ENCODE measurements at regions not wholly inside any gene's neighbourhood (a gene's known extent, or its start where the extent isn't known, plus 50 kb on each side); places are given as distances from the start of the nearest gene placed in this dataset.

DNA sequence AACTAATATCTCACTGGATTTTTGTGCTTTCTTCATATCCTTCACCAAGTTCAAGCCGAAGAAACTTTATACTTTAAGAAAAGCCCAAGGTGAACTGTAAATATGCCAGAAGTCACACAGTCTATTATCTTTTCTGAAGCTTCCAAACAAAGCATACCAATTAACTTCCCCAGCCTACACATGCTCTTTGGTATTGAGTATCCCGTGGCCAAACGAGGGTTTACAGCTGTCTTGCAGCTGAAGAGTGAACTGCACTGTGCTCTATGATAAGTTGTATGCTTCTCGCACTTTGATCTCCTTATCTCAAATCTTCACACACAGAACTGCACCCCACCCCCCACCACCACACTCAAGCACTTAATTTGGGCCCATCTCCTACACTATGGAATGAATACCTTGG lies 215.6 kb upstream of the VEPH1 start:
- no peak for DNase-seq (ENCODE audit: low read depth)

DNA sequence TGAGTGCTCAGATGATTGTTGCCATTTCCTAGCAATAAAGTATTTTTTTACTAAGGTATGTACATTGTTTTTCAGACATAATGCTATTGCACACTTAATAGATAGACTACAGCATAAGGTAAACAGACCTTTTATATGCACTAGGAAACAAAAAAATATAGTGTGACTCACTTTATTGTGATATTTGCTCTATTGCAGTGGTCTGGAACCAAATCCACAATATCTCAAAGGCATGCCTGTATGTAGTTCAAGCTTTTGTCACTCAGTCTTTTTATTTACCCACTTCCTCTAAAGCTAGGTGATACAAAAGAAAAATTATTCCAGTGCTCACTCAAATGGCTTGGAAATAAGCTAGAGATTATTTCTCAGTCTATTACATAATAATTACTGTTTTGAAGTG lies 209.9 kb upstream of the VEPH1 start:
- DNase-seq (ENCODE audit: low read depth), result no peak

DNA sequence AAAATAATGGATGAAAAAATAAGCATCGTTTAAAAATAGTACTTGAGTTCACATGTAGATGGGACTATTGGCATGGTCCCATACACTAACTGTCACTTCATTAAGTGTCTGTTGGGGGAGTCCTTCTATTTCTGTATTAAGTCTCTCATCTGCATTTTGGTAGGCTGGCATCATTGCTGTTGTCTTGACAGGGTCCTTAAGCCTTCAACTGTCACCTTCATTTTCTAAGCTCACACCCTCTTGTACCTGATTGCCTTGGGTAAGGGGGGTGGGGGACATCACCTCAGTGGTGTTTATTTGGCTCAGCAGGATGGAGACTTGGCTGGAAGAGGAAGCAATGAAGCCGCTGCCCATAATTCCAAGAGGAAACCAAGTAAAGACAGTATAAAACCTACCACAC lies 202.0 kb upstream of the VEPH1 start:
- DNase-seq (ENCODE audit: low read depth), result no peak

DNA sequence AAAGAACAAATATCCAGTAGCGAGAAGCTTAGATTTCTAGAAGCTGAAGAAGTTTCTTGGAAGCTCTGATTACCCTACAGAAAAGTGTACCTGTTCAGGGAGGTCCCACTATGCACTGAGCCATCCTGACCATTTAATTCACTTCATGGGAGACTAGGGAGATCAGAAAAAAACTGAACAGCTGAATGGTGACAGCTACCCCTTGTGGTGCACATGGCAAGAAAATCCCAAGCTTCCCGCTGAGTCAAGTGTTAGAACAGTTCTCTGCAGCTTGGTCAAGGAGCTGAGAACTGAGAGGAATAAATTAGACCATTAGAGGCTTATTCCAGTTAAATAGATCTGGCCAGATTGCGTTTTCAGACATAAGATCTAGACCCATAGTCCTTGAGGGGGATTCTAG lies 197.2 kb upstream of the VEPH1 start:
- no peak for DNase-seq (ENCODE audit: low read depth)

DNA sequence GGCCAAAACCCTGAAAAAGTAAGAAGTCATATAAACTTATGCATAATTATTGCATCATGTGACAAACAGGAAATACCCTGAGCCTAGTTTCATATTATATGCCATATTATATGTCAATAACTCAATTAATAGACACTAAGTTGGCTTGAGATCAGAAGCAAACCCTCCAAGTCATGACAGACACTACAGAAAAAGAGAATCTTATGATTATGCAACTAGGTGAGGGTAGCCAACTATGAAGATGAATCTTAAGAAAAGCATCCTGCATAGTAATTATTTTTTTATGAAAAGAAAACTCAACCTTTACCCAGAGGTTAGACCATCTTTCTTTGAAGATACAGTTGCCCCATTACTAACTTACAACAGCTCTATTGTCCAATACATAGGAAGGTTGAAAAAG lies 192.4 kb upstream of the VEPH1 start:
- DNase-seq (ENCODE audit: low read depth), result no peak

DNA sequence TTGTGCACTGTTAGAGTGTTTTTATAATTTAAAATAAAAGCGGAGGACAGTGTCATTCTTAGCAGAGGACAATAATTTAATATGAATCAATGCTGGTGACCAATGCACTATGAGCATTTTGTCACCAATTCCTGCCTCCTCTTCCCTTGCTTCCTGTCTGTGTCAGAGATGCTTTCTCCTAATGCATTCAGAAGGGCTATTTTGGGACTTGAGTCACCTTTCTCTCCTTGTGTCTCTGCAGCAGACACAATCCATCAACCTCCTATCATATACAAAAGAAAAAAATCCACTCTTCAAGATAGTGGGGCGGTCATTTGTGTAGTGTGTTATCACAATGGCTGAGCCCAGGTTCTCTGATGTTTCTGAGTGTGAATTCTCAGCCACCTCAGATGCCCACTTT lies 191.9 kb upstream of the VEPH1 start:
- DNase-seq (ENCODE audit: low read depth), result no peak

DNA sequence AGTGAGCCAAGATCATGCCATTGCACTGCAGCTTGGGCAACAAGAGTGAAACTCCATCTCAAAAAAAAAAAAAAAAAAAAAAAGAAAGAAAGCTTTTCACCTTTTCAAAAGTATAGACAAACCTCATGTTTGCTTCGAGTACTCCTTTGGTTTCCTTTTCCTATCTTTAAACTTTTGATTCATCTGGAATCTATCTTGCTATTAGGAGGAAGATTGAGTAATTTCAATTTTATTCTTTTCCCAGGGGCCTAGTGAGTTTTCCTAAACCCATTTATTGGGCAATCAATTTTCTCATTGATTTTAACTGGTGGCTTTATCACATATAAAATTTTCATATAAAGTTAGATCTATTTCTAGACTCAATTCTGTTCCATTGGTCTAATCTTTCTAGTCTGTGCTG lies 190.5 kb upstream of the VEPH1 start:
- no peak for DNase-seq (ENCODE audit: low read depth)

DNA sequence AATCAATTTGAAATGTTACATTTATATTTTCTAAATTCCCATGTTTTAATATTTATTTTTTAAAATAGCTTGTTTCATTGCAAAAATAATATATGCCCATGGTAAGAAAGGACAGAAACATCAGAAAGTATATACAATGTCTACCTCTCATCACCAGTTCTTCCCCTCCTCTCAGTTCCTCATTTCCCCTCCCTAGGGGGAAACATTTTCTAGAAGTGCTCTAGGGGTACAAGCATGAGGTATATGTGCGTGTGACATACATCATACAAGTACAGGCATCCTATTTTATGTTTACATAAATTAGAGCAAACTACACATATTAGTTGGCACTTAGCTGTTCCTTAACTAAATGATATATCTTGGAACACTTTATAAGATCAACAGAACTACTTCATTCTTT lies 189.3 kb upstream of the VEPH1 start:
- no peak for DNase-seq (ENCODE audit: low read depth)

DNA sequence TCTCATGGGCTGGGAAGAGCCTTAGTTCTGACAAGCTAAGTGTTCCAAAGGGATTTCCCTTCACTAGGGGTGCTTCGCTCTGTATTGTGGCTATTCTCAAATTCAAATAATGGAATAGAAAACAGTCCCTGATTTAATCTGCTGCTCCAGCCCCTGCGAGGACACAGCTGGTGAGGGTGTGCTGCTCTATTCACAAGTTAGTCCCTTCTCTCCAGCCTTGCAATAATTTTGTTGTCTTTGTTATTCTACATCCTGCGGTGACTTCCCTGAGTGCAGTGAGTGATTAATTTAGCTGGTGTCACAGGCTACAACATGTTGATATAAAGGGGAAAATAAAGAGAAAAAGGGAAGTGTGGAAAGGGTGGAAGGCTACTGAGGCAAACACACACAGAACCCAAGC lies 180.5 kb upstream of the VEPH1 start:
- no peak for DNase-seq (ENCODE audit: low read depth)

DNA sequence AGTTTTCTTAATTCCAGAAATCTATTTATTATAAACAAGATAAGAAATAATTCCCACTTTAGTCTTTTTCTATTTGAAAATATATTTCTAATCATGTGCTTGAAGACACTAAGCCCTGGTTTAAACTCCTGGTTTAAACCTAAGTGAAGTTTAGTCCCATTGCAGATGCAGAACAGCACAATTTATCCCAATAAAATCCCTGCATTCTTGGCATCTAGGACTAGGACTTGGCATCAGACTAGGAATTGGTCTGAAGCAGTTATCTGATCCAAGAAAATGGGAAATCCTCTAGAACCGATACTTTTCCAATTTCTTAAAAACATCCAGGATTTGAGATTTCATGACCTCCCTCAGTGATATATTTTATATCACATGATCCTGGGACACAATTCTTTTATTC lies 168.8 kb upstream of the VEPH1 start:
- no peak for DNase-seq (ENCODE audit: low read depth)

DNA sequence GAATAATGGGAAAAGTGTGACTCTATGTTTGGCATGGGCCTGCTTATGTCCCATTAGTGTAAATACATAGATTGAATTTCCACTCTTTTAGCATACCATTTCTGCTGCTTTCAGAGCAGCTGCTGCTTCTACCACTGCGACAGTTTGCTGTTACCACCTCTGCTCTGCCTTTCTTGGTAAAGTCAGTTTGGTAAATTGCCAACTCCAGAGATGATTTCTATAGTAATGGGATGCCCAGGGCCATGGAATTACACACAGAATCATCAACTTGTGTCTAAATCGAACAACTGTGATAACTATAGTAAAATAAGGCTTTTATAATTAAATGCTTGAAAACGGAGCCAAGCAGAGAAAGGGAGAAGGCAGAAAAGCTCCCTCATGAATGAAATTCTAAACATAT lies 168.4 kb upstream of the VEPH1 start:
- no peak for DNase-seq (ENCODE audit: low read depth)

DNA sequence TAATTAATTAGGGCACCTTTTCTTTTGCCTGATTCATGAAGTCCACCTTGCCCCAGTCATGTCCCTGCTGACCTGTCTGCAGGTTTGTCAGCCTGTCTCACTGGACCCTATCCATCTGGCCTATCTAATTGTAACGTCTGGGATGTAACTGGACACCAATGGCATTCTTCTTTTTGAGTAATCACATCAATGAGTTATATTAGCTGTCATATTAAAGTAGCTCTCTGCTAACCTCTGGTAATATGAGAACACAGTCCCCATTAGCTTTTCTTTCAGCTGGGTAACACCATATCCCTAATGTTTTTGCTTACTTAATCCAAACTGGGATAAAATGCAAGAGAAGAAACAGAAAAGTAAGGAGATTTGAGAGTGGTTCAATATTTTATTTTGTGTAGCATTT lies 166.2 kb upstream of the VEPH1 start:
- no peak for DNase-seq (ENCODE audit: low read depth)

DNA sequence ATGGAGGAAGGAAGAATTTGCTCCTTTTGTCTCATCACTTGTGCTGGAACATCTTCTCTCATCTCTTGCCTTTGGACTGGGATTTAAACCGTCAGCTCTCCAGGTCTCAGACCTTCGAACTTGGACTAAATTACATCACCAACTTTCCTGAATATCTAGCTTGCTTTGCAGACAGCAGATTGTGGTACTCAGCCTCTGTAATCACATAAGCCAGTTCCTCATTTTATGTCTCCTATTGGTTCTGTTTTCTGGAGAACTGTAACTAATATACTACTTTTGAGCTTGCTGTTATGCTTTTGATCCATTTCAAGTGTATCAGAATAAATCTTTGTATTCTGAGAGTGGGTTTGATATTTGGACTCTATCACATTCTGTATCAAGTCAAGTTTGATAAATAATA lies 164.3 kb upstream of the VEPH1 start:
- DNase-seq (ENCODE audit: low read depth), result no peak

DNA sequence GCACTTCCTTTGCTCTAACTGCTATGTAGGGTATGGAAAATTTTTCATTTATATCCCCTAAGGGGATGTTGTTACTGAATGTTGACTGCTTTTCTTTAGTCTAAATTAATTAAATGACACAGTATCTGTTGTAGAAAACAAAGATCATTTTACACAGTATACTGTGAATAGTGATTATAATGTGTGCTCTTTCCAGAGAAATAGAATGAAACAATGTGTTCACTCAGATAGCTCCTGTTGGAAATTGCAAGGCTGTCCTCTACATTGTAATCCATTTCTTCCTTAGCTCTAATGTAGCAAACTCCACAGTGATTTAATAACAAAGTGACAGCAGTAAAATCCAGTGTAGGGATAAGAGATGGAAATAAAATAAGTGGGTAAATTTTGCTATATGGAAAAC lies 159.0 kb upstream of the VEPH1 start:
- no peak for DNase-seq (ENCODE audit: low read depth)

DNA sequence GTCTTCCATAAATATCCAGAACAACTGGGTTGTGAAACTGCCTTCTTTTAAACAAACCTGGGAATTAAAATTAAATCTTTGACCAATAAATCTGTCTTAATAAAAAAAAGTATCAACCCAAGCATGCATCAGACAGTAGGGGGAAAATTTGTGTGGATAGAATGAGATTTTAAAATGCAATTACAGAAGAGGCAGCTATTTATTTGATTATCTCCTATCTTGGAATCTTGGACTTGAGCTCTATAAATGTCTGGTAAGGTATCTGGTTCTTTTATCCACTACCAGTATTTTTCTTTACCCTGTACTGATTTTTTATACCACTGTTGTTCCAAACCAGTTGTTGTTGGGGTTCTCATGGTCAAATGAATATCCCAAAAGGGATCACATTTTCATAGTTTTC lies 157.6 kb upstream of the VEPH1 start:
- no peak for DNase-seq (ENCODE audit: low read depth)

DNA sequence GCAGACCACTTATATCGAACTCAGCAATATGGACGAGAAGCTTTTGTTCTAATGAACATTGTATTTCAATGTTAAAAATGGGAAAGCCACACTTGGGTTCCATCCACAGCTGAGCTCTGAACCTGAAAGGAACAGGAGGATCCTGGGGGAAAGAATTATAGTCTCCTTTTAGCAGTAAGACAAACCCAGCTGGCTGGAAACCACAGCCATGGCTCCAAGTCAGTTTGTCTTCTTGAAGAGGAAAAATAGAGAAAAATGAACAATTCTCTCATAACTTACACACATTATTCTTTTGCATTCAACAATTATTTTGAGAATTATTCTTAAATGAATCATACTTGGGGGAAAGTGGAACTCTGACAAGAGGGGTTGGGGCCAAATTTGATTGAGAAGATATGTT lies 149.2 kb upstream of the VEPH1 start:
- DNase-seq (ENCODE audit: low read depth), result no peak

DNA sequence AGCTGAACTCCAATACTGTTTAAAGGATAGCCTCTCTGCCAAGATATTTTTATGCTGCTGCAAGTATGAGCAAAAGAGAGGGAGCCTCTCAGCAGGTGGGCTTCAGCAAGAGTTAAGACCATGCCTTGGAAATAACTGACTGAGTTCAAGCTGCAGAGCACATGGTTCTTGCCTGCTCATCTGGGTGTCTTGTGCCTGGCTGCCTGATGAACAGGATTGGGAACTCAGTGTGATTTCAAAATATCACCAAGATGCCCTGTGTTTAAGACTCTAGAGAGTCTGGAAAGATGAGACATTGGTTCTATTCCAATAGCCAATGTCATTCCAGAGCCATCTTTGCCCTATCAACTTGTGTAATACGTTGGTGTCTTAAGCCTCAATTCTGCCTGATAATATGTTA lies 147.5 kb upstream of the VEPH1 start:
- DNase-seq (ENCODE audit: low read depth), result no peak

DNA sequence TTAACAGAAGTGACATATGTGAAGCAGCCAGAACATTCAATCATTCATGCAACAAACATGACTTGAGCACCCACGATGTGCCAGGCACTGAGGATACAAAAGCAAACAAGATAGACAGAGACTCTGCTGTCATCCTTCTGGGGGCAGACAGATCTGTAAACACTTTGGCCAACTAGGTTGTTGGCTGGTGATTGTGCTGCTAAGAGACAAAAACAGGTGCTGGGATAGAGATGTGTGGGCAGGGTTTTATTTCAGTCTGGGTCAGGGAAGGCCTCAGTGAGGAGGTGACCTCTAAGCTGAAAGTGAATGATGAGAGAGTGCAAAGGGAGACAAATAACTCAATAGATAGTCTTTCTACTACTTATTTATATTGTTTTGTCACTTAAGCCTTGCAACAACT lies 147.0 kb upstream of the VEPH1 start:
- DNase-seq (ENCODE audit: low read depth), result no peak

DNA sequence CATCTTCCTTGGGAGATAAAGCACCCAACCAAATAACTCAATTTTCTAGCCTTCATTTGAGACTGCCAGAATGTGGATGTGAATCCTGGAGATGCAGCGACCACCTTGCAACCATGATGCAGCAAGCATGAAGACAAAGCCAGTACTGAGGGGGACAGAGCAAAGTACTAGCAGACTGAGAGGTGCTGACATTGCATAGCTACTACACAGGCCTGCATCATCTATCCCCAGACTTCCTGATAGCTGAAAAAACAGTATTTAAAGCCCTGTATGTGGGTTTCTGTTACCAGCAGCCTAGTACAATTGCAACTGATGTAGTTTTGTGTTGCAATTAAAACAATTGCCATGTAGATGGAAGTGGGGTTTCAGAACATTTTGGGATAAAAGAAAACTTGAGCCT lies 146.3 kb upstream of the VEPH1 start:
- DNase-seq (ENCODE audit: low read depth), result no peak

DNA sequence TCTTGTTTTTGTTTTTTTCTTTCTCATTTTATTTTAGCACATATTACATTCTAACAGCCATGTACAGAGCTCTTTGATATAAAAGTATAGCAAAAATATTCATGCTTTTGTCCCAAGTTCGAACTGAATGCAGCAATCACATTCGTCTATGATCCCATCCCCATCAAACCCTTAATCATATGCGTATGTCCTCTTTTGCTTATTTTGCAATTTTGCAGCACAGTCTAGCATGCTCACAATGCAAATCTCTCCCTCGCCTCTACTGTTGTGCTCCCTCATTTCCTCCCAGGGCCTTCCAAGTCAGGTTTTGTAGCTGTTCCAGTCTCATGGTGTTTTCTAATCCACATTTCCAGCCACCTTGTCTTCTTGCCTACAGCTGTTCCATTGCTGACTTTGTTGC lies 144.6 kb upstream of the VEPH1 start:
- no peak for DNase-seq (ENCODE audit: low read depth)

DNA sequence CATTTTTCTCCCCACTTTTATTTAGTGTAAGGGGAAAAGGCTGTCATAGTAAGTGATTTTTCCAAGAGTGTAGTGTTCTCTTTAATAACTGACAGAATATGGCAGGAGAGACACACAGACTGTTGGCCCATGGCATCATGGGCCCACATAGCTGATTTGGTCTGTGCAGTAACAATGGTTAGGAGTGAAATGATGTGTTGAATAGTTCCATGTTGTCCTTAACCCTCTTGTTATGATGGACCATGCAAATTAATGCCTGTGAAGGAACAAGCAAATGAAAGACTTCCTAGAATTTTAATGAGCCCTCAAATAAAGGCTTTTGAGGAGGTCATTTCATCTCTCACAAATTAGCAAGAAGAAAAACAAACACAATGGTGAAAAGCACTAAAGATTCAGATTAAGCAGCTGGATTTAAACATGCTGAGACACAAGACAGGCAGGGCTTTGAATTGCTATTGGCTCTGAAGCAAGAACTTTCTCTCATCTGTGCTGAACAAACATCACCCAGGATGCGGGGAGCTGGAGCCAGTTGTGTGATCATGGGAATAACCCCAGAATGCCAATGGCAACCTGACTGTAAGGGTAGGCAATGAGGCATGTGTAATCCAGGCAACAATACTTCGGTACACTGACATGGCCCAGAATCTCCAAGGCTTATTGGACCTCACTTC lies 136.7 kb upstream of the VEPH1 start:
- DNase-seq (ENCODE audit: low read depth), result no peak

DNA sequence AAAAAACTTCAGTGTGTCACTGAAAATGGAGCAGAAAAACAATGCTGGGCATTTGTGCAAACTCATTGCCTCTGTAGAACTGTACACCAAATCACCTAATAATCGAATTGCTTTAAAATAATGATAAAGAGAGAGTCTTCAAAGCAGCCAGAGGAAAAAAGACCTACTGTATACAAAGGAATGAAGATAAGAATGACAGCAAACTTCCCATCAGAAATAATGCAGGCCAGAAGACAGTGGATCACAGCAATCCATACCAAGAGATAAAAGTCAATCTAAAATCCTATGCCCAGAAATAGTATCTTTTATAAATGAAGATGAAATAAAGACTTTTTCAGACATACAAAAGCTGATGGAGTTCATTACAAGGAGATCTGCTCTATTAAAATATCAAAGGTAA lies 134.7 kb upstream of the VEPH1 start:
- no peak for DNase-seq (ENCODE audit: low read depth)

DNA sequence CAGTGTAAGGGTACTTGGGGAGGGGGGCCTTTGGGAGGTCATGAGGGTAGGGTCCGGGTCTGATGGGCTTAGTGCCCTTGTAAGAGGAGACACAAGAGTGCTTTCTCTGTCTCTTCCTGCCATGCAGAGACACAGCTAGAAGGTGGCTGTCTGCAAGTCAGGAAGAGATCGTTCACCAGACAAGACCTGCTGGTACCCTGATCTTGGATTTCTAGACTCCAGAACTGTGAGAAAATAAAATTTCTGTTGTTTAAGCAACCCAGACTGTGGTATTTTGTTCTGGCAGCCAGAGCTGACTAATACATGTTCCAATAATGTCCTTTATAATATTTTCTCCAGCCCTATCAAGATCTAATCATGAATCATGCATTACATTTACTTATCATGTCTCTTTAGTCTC lies 130.0 kb upstream of the VEPH1 start:
- DNase-seq (ENCODE audit: low read depth), result no peak

DNA sequence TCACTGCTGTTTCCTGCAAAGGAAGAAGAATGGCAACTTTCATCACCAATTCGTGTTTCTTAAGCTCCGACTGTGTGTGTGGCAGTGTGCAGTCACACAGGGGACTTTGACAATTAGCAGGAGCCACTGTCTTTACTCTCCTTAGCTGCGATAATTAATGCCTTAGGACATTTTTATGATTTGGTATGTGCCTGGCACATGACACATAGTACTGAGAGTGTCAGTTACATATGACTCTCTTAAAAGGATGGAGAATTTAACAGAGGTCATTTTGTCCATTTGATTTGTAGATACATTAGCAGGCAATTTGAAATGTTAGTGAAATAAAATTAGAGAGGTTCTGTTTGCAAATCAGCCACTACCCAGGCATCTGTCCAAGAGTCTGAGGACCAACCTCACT lies 128.9 kb upstream of the VEPH1 start:
- no peak for DNase-seq (ENCODE audit: low read depth)

DNA sequence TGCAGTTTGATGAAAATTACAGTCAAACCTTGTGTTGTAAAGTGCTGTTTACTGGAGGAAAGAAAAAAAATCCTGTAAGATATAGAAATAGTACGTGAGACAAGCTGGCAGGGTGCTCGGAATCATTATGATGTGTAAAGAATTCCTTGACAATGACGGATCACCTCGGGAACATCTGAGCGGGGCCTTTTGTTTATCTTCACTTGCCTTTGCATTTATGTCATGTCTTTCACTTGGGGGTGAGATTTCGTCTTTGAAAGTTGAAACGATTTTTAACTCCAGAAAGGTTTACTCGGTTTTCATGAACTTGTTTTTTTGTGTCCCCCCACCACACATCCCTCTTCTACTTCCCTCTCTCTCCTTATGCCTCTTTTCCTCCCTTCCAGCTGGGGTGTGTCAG lies 128.3 kb upstream of the VEPH1 start:
- no peak for DNase-seq (ENCODE audit: low read depth)
